ENCODE measurements at regions not wholly inside any gene's neighbourhood (a gene's known extent, or its start where the extent isn't known, plus 50 kb on each side); places are given as distances from the start of the nearest gene placed in this dataset.

DNA sequence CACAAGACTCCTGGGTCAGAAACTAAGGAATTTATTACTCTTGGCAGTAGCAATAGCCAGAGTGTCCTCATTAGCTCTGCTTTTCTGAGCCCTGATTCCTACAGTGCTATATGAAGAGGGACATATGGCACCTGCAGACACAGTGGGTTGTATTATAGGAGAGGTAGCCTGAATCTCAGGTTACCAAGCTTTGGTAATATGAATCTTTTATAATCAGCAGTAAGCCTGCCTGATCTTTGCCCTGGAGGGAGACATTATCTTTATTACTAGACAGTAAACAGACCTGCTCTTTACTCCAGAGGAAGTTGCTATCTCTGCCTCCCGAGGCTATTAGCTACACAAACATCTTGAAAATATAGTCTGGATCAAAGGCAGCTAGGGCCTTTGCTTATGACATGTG, 62.5 kb upstream of the HOPX start:
- no peak for TF ChIP-seq POLR2AphosphoS5 (IDR thresholded peaks at IDR 0.05)
- TF ChIP-seq, protein P1, sequence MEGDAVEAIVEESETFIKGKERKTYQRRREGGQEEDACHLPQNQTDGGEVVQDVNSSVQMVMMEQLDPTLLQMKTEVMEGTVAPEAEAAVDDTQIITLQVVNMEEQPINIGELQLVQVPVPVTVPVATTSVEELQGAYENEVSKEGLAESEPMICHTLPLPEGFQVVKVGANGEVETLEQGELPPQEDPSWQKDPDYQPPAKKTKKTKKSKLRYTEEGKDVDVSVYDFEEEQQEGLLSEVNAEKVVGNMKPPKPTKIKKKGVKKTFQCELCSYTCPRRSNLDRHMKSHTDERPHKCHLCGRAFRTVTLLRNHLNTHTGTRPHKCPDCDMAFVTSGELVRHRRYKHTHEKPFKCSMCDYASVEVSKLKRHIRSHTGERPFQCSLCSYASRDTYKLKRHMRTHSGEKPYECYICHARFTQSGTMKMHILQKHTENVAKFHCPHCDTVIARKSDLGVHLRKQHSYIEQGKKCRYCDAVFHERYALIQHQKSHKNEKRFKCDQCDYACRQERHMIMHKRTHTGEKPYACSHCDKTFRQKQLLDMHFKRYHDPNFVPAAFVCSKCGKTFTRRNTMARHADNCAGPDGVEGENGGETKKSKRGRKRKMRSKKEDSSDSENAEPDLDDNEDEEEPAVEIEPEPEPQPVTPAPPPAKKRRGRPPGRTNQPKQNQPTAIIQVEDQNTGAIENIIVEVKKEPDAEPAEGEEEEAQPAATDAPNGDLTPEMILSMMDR (IDR thresholded peaks at IDR 0.05), result no peak
- TF ChIP-seq POLR2A (IDR thresholded peaks at IDR 0.05), result no peak

Measured in breast epithelium (tissue), 3 donors.